CD14-positive monocyte (primary cell): ENCODE measurements at regions not wholly inside any gene's neighbourhood (a gene's known extent, or its start where the extent isn't known, plus 50 kb on each side); places are given as distances from the start of the nearest gene placed in this dataset.
"Not testable (repeated sequence)": the region's sequence is repeated elsewhere in the genome, so short reads cannot be mapped to it uniquely, and the experiment has no call there.

Source experiments
- DNase-seq, 3 donors: peaks; one replicate each; pipeline ENCODE4 v3.0.0-alpha.2; 2011 to 2022
- H2AFZ ChIP-seq: 2 replicates; pipeline ENCODE4 v1.6.0; 2012; ENCODE audit warnings: mild to moderate bottlenecking, low read depth, low read length, inconsistent platforms; ENCODE audit not compliant: insufficient read depth, poor library complexity, severe bottlenecking
- H3K27ac ChIP-seq, 2 donors: 1 replicate in 1 of 2; 2 replicates in 1 of 2; pipeline ENCODE4 v1.5.1; 2012 to 2013; ENCODE audit warnings: low read length in 2 of 2, control low read depth in 1 of 2, inconsistent platforms in 1 of 2, low read depth in 1 of 2, mild to moderate bottlenecking in 1 of 2
- H3K27me3 ChIP-seq, 2 donors: one replicate each; pipeline versions ENCODE4 v1.6.0 to v1.6.1; 2011 to 2013; ENCODE audit warnings: low read length in 2 of 2; ENCODE audit not compliant: control insufficient read depth in 2 of 2, insufficient read depth in 2 of 2
- H3K36me3 ChIP-seq, 2 donors: replicated peaks in 1 of 2; 1 replicate in 1 of 2; 2 replicates in 1 of 2; pipeline versions ENCODE4 v1.5.1 to v1.6.1; 2012 to 2013; ENCODE audit warnings: low read length in 2 of 2, control low read depth in 1 of 2, inconsistent platforms in 1 of 2, mild to moderate bottlenecking in 1 of 2; ENCODE audit not compliant: insufficient read depth in 2 of 2, control insufficient read depth in 1 of 2
- H3K4me1 ChIP-seq, 2 donors: 1 replicate in 1 of 2; 2 replicates in 1 of 2; pipeline versions ENCODE4 v1.5.1 to v1.6.1; 2012 to 2013; ENCODE audit warnings: low read length in 2 of 2, control low read depth in 1 of 2, inconsistent platforms in 1 of 2, mild to moderate bottlenecking in 1 of 2, moderate library complexity in 1 of 2; ENCODE audit not compliant: insufficient read depth in 2 of 2, control insufficient read depth in 1 of 2
- H3K4me2 ChIP-seq: replicated peaks from 2 replicates; pipeline ENCODE3; 2012; ENCODE audit warnings: low read length, moderate library complexity, mild to moderate bottlenecking; ENCODE audit not compliant: poor library complexity, severe bottlenecking; ENCODE audit errors: extremely low read depth
- H3K4me3 ChIP-seq, 3 experiments: fragments of 200-600 bp in 1 of 3; sonication (generic) in 1 of 3; replicated peaks in 1 of 3; 1 replicate in 2 of 3; 2 replicates in 1 of 3; pipeline ENCODE4 v1.5.1; 2011 to 2013; ENCODE audit warnings: low read length in 3 of 3, mild to moderate bottlenecking in 3 of 3, control low read depth in 2 of 3, low read depth in 2 of 3, inconsistent platforms in 1 of 3, moderate library complexity in 1 of 3
- H3K79me2 ChIP-seq: 2 replicates; pipeline ENCODE4 v1.6.0; 2012; ENCODE audit warnings: mild to moderate bottlenecking, control low read depth, inconsistent platforms, low read length, moderate library complexity; ENCODE audit not compliant: insufficient read depth
- H3K9ac ChIP-seq: 2 replicates; pipeline ENCODE4 v1.6.0; 2017; ENCODE audit warnings: low read length, mild to moderate bottlenecking; ENCODE audit not compliant: insufficient read depth, poor library complexity, severe bottlenecking
- H3K9me3 ChIP-seq, 2 donors: replicated peaks in 1 of 2; 1 replicate in 1 of 2; 2 replicates in 1 of 2; pipeline versions ENCODE4 v1.5.1 to v1.6.1; 2012 to 2013; ENCODE audit warnings: low read length in 2 of 2, control low read depth in 1 of 2; ENCODE audit not compliant: control insufficient read depth in 1 of 2, insufficient read depth in 1 of 2
- H4K20me1 ChIP-seq: 2 replicates; pipeline ENCODE4 v1.6.0; 2012; ENCODE audit warnings: mild to moderate bottlenecking, low read length, control low read depth, moderate library complexity; ENCODE audit not compliant: insufficient read depth
- H3K27ac Mint-ChIP-seq, 7 donors: one replicate each; pipeline ENCODE4 v1.8.0; 2020; ENCODE audit warnings: mild to moderate bottlenecking in 7 of 7, mixed read lengths in 7 of 7, moderate library complexity in 6 of 7, inconsistent platforms in 2 of 7
- H3K27me3 Mint-ChIP-seq, 3 donors: one replicate each; pipeline ENCODE4 v1.8.0; 2021 to 2022; ENCODE audit warnings: low read depth in 3 of 3, mild to moderate bottlenecking in 3 of 3, mixed read lengths in 3 of 3, moderate library complexity in 3 of 3, inconsistent platforms in 1 of 3
- H3K36me3 Mint-ChIP-seq, 2 donors: one replicate each; pipeline ENCODE4 v1.8.0; 2020; ENCODE audit warnings: mixed read lengths in 2 of 2, inconsistent platforms in 1 of 2, mild to moderate bottlenecking in 1 of 2
- H3K4me1 Mint-ChIP-seq: one replicate; pipeline ENCODE4 v1.8.0; 2020; ENCODE audit warnings: mild to moderate bottlenecking, mixed read lengths
- H3K4me3 Mint-ChIP-seq, 2 donors: one replicate each; pipeline ENCODE4 v1.8.0; 2020; ENCODE audit warnings: mild to moderate bottlenecking in 2 of 2, mixed read lengths in 2 of 2, moderate library complexity in 1 of 2
- H3K9me3 Mint-ChIP-seq, 7 donors: one replicate each; pipeline ENCODE4 v1.8.0; 2020 to 2022; ENCODE audit warnings: mixed read lengths in 7 of 7, mild to moderate bottlenecking in 6 of 7, moderate library complexity in 6 of 7, inconsistent platforms in 2 of 7
- CTCF ChIP-seq: fragments of 200-600 bp; IDR thresholded peaks from one replicate; pipeline ENCODE4 v1.8.0; 2022; ENCODE audit warnings: antibody characterized with exemption, mild to moderate bottlenecking
- WGBS: methylation state at CpG from one replicate; pipeline ENCODE4 v1.1.5; 2013; ENCODE audit warnings: missing lambda C conversion rate; ENCODE audit not compliant: insufficient coverage; 5-methylcytosine and 5-hydroxymethylcytosine counted together
- intact Hi-C, 2 donors: fragments of 100-400 bp; cut with micrococcal nuclease; formaldehyde crosslinking; loops; one replicate each; pipeline versions ENCODE4 v1.15.0 to v1.15.1; 2023

GRCh38 chr12:92411687-92412086 is 266.0 kb upstream of the BTG1 start:
- no peak overlapping the region for H3K4me2 ChIP-seq
- WGBS = 86% methylated on average over 2 of the region's 2 CpGs
- no peak overlapping the region for H3K9ac ChIP-seq
- TF ChIP-seq CTCF = no peak
- no peaks in the 10 kb centered on the region for H3K36me3 ChIP-seq
- H3K36me3 Mint-ChIP-seq = no peaks in the 10 kb centered on the region
- no peaks in the 10 kb centered on the region for H3K9me3 ChIP-seq
- no peak overlapping the region for H3K4me3 ChIP-seq
- no peak for DNase-seq
- intact Hi-C loops = no loop called here
- peaks cover 7% of the 10 kb centered on the region for H3K4me1 Mint-ChIP-seq
- no peak overlapping the region for H3K27ac ChIP-seq
- no peak overlapping the region for H3K4me3 Mint-ChIP-seq
- no peak overlapping the region for H3K27ac Mint-ChIP-seq
- H3K27me3 ChIP-seq = no peaks in the 10 kb centered on the region
- no peaks in the 10 kb centered on the region for H3K27me3 Mint-ChIP-seq
- H2AFZ ChIP-seq = no peak overlapping the region
- no peaks in the 10 kb centered on the region for H4K20me1 ChIP-seq
- H3K9me3 Mint-ChIP-seq = peaks cover 0 to 10% (median 2%) of the 10 kb centered on the region in 7 donors
- H3K79me2 ChIP-seq = no peaks in the 10 kb centered on the region
- H3K4me1 ChIP-seq = peaks cover 0 to 5% of the 10 kb centered on the region in 2 donors

- H3K27ac ChIP-seq = no peak overlapping the region
Observed at GRCh38 chr12:92408072-92408900, 262.6 kb upstream of the BTG1 start.

DNA sequence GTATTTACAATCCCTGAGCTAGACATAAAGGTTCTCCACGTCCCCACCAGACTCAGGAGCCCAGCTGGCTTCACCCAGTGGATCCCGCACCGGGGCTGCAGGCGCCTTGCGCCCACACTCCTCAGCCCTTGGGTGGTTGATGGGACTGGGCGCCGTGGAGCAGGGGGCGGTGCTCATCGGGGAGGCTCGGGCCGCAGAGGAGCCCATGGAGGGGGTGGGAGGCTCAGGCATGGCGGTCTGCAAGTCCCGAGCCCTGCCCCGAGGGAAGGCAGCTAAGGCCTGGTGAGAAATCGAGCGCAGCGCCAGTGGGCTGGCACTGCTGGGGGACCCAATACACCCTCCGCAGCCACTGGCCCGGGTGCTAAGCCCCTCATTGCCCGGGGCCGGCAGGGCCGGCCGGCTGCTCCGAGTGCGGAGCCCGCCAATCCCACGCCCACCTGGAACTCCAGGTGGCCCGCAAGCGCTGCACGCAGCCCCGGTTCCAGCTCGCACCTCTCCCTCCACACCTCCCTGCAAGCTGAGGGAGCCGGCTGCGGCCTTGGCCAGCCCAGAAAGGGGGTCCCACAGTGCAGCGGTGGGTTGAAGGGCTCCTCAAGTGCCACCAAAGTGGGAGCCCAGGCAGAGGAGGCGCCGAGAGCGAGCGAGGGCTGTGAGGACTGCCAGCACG is 260.9 kb upstream of the BTG1 start:
- H3K27me3 Mint-ChIP-seq, H3K27me3 ChIP-seq, H3K9me3 ChIP-seq, H3K9ac ChIP-seq, H3K27ac Mint-ChIP-seq, DNase-seq, H4K20me1 ChIP-seq, H3K4me2 ChIP-seq, H3K79me2 ChIP-seq, intact Hi-C loops, H3K36me3 Mint-ChIP-seq, H2AFZ ChIP-seq, H3K4me3 Mint-ChIP-seq, H3K27ac ChIP-seq, H3K4me3 ChIP-seq, H3K36me3 ChIP-seq: not testable (repeated sequence)
- WGBS = over 99% methylated on average over 22 of the region's 40 CpGs
- Mint-ChIP-seq H3K4me1 (peaks cover 23% of the 10 kb centered on the region), H3K9me3 (peaks cover 0 to 12% (median 2%) of the 10 kb centered on the region in 7 donors)
- H3K4me1 ChIP-seq = peaks cover 11 to 14% of the 10 kb centered on the region in 2 donors

More at GRCh38 chr12:92408072-92408900, 262.6 kb upstream of the BTG1 start:
- TF ChIP-seq CTCF = peak; percentile 49
- Histone ChIP-seq H3K4me1 (peaks cover 0 to 5% of the 10 kb centered on the region in 2 donors), H3K4me3 (no peak overlapping the region), H2AFZ (no peak overlapping the region), H3K4me2 (no peak overlapping the region), H4K20me1 (no peaks in the 10 kb centered on the region), H3K79me2 (no peaks in the 10 kb centered on the region), H3K36me3 (no peaks in the 10 kb centered on the region), H3K9me3 (no peaks in the 10 kb centered on the region), H3K27me3 (no peaks in the 10 kb centered on the region), H3K9ac (no peak overlapping the region)
- peak; percentile 24 to 62 (median 39) for DNase-seq
- peak overlapping the region in 1 of 7 donors; percentile 33 for H3K27ac Mint-ChIP-seq
- no peaks in the 10 kb centered on the region for H3K36me3 Mint-ChIP-seq
- peaks cover 14% of the 10 kb centered on the region for H3K4me1 Mint-ChIP-seq
- H3K27me3 Mint-ChIP-seq = peaks cover 0 to 2% (median 2%) of the 10 kb centered on the region in 3 donors
- H3K4me3 Mint-ChIP-seq = peak overlapping the region in 1 of 2 donors; percentile 23
- peaks cover 0 to 12% (median 2%) of the 10 kb centered on the region in 7 donors for H3K9me3 Mint-ChIP-seq
- intact Hi-C loops = no loop called here
